Peyer's patch (tissue), 4 donors: ENCODE measurements at regions not wholly inside any gene's neighbourhood (a gene's known extent, or its start where the extent isn't known, plus 50 kb on each side); places are given as distances from the start of the nearest gene placed in this dataset.

Experiments
- POLR2A ChIP-seq, 2 donors: fragments of 450-650 bp; IDR thresholded peaks; one replicate each; pipeline ENCODE4 v1.5.1; 2017; ENCODE audit warnings: antibody characterized with exemption in 2 of 2, mild to moderate bottlenecking in 2 of 2, moderate library complexity in 2 of 2
- TF ChIP-seq, protein P1 (sequence below), 6 experiments: fragments of 450-650 bp in 4 of 6; fragments of 200-600 bp in 2 of 6; sonication (generic) in 1 of 6; IDR thresholded peaks; one replicate each; pipeline ENCODE4 v1.5.1; 2017 to 2019; ENCODE audit warnings: antibody characterized with exemption in 6 of 6, mild to moderate bottlenecking in 3 of 6, moderate library complexity in 1 of 6

DNA sequence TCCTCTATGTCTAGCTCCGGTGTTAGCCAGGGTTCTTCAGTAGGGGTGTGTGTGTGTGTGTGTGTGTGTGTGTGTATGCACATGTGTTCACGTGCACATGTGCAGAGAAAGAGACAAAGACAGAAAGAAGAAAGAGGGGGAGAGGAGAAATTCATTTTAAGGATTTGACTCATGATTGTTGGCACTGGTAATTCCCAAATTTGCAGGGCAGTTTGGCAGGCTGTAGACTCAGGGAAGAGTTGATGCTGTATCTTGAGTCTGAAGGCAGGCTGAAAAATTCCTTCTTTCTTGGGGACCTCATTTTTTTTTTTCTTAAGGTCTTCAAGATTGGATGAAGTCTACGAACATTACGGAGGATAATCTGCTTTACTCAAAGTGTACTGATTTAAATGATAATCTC, 335.7 kb downstream of the NSG2 start:
- TF ChIP-seq, protein P1, sequence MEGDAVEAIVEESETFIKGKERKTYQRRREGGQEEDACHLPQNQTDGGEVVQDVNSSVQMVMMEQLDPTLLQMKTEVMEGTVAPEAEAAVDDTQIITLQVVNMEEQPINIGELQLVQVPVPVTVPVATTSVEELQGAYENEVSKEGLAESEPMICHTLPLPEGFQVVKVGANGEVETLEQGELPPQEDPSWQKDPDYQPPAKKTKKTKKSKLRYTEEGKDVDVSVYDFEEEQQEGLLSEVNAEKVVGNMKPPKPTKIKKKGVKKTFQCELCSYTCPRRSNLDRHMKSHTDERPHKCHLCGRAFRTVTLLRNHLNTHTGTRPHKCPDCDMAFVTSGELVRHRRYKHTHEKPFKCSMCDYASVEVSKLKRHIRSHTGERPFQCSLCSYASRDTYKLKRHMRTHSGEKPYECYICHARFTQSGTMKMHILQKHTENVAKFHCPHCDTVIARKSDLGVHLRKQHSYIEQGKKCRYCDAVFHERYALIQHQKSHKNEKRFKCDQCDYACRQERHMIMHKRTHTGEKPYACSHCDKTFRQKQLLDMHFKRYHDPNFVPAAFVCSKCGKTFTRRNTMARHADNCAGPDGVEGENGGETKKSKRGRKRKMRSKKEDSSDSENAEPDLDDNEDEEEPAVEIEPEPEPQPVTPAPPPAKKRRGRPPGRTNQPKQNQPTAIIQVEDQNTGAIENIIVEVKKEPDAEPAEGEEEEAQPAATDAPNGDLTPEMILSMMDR (IDR thresholded peaks at IDR 0.05), result no peak
- TF ChIP-seq POLR2A (IDR thresholded peaks at IDR 0.05), result no peak
